GM13976 (cell line): ENCODE measurements at regions not wholly inside any gene's neighbourhood (a gene's known extent, or its start where the extent isn't known, plus 50 kb on each side); places are given as distances from the start of the nearest gene placed in this dataset.

ENCODE experiments used
- DNase-seq: peaks from one replicate; pipeline ENCODE4 v3.0.0; 2012; ENCODE audit warnings: low spot score
- CTCF ChIP-seq: IDR thresholded peaks from 2 replicates; pipeline ENCODE4 v1.5.1; 2012; ENCODE audit warnings: borderline replicate concordance, mild to moderate bottlenecking; ENCODE audit not compliant: insufficient read depth; ENCODE audit errors: extremely low read depth, missing control alignments, control extremely low read depth
- in situ Hi-C: fragments of 300-500 bp; cut with MboI; formaldehyde crosslinking; loops from one replicate; pipeline ENCODE4 v1.12.0; 2022; ENCODE audit warnings: low sequenced_read_pairs, mixed read lengths, inconsistent platforms; ENCODE audit not compliant: unreplicated experiment

GRCh38 chr6:168925671-168926070, 328.0 kb downstream of the THBS2 start:
- DNase-seq = no peak
- in situ Hi-C loops = no loop called here
- no peak for TF ChIP-seq CTCF

DNA sequence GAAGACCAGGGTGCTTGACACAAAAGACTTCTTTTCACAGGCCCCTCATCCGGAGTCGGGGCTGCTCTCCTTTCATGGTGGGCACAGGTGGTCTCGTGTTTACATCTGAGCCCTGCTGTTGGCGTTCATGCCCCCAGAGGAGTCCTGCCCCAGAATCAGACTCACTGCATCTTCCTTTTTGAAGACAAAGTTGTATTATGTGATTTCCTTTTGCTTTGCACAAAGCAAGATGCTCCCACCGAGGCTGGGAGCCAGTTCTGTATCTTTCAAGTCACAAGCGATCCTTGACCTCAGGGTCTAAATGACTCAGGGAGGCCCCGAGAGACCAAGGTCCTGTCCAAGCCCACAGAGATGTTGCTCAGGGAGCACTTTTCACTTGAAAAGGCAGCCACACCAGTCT, 330.5 kb downstream of the THBS2 start:
- no peak for TF ChIP-seq CTCF
- no peak for DNase-seq
- in situ Hi-C loops = no loop called here

DNA sequence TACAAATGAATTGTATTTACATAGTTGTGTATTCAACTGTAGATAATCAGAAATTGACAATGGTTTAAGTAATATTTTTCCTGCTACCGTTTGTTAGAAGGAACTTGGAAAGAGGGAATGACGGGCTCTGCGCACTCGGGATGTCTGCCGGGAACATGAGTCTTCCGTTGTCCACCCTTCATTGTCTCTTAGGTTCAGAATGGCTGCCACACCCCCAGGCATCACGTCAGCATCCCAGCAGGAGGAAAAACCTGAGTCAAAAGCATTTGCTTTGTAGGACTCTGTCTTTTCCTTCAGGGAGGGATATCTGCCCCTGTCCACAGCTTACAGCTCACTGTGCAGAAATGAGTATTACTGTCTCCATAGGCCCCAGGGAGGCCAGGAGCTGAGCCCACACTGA, 331.2 kb downstream of the THBS2 start:
- in situ Hi-C loops = no loop called here
- no peak for TF ChIP-seq CTCF
- DNase-seq = no peak

DNA sequence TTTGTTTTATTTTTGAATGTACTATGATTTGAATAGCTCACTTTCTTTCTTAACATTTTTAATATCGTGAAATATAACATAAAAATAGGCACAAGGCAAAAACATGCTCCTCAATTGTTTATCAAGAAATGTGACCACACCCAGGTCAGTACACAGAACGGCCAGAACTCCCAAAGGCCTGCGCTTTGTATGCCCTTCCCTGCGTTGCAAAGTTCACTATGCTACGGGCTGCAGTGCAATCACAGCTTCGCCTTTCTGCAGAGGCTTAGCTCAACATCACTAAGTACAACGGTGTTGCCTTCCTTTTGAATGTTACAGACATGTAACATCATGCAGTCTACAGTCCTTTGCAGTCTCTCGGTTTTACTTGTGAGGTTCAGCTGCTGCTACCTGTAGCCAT, 333.4 kb downstream of the THBS2 start:
- DNase-seq = no peak
- no peak for TF ChIP-seq CTCF
- in situ Hi-C loops = no loop called here

DNA sequence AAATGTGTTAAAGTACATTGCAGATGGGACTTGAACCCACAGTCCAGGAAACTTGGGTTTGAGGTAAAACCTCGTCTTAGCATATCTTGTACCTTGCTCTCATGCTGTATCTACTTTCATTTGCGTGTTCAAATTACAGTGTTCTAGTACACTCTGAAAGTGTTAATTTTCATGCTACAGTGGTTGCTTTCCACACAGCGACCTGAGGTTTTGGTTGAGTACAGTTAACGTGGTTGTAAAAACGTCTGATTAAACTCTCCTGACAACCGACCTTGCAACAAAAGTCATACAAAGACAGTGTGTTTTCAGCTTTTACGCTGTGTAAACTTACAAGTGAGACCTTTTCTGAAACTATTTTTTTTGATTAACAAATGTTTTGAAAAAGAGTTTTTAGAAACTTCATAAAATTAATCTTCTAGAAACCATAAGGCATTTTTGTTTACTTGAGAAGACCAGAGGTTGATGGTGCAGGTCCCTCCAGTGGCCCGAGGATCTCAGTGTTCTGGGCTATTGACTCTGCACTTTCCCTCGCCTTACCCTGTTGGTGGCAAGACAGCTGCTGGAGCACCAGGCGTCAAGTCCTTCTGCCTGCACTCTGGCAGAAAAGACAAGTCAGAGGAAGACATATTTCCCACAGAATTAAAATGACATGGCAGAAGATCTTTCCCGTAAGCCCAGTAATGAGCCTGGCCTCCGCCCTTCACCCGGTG, 334.0 kb downstream of the THBS2 start:
- no peak for TF ChIP-seq CTCF
- in situ Hi-C loops = no loop called here
- no peak for DNase-seq

GRCh38 chr6:168916576-168917211, 337.0 kb downstream of the THBS2 start:
- in situ Hi-C loops = no loop called here
- DNase-seq = no peak
- no peak for TF ChIP-seq CTCF
